ENCODE measurements at regions not wholly inside any gene's neighbourhood (a gene's known extent, or its start where the extent isn't known, plus 50 kb on each side); places are given as distances from the start of the nearest gene placed in this dataset.

DNA sequence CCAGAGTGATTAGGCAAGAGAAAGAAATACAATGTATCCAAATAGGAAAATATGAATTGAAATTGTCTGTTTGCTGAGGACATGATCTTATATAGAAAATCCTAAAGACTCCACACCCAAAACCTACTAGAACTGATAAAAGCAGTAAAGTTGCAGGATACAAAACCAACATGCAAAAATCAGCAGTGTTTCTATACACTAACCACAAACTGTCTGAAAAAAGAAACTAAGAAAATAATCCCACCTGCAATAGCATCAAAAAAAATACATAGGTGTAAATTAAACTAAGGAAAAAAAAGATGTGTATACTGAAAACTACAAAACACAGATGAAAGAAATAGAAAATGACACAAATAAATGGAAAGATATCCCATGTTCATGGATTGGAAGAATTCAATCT, 203.6 kb upstream of the SETMAR start:
- TF ChIP-seq CTCF (conservative IDR thresholded peaks at IDR 0.05; ENCODE audit: low read depth, low read length), result no peak
- TF ChIP-seq POLR2A (IDR thresholded peaks at IDR 0.05; ENCODE audit: low read depth, low read length), result no peak
- no peak for TF ChIP-seq BHLHE40 (IDR thresholded peaks at IDR 0.05; ENCODE audit: low read depth, low read length)
- no peak for TF ChIP-seq RFX5 (IDR thresholded peaks at IDR 0.05; ENCODE audit: low read depth, low read length)
- no peak for TF ChIP-seq RAD21 (IDR thresholded peaks at IDR 0.05; ENCODE audit: low read length)
- TF ChIP-seq CHD1 (IDR thresholded peaks at IDR 0.05; ENCODE audit: low read depth, low read length), result no peak
- TF ChIP-seq CEBPB (IDR thresholded peaks at IDR 0.05; ENCODE audit: low read depth, low read length), result no peak
- TF ChIP-seq USF2 (IDR thresholded peaks at IDR 0.05; ENCODE audit: low read depth, low read length), result no peak
- TF ChIP-seq RCOR1 (IDR thresholded peaks at IDR 0.05; ENCODE audit: insufficient replicate concordance, low read length), result no peak
- TF ChIP-seq MXI1 (IDR thresholded peaks at IDR 0.05; ENCODE audit: borderline replicate concordance, low read depth, low read length), result no peak
- TF ChIP-seq SMC3 (IDR thresholded peaks at IDR 0.05; ENCODE audit: low read depth, low read length), result no peak
- TF ChIP-seq MAFK (IDR thresholded peaks at IDR 0.05; ENCODE audit: low read depth, low read length), result no peak
- no peak for TF ChIP-seq NFE2L2 (IDR thresholded peaks at IDR 0.05; ENCODE audit: low read depth, low read length)
- TF ChIP-seq MAZ (IDR thresholded peaks at IDR 0.05; ENCODE audit: borderline replicate concordance, low read depth, low read length), result no peak

All from IMR-90 (cell line).